ENCODE measurements at regions not wholly inside any gene's neighbourhood (a gene's known extent, or its start where the extent isn't known, plus 50 kb on each side); places are given as distances from the start of the nearest gene placed in this dataset.
"Not testable (repeated sequence)": the region's sequence is repeated elsewhere in the genome, so short reads cannot be mapped to it uniquely, and the experiment has no call there.

- no peak for TF ChIP-seq CTCF (IDR thresholded peaks at IDR 0.05; ENCODE audit: low read length, missing control alignments)
- H3K4me3 ChIP-seq (replicated peaks; ENCODE audit: low read depth, low read length) = no peak overlapping the region
- DNase-seq (ENCODE audit: low read depth) = no peak
Observed at GRCh38 chr1:78304341-78304740, 186.4 kb upstream of the PTGFR start.

DNA sequence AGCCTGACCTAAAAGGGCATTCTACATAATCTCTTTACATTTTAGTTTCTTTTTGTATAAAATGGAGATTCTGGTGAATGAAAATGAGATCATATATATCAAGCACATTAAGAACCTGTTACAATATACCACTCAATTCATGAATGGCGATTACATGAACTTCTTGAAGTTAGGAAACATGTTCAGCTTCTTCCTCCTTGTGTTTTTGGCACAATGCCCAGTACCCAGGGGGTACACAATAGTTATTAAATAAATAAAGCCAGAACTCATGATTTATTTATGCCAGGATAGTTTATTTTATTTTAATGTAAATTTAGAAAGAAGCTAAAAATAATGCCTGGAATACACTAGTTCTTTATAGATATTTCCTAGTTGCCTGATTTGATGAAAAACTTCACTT is 186.0 kb upstream of the PTGFR start:
- peak; percentile 21 for DNase-seq (ENCODE audit: low read depth)
- no peak overlapping the region for H3K4me3 ChIP-seq (replicated peaks; ENCODE audit: low read depth, low read length)
- TF ChIP-seq CTCF (IDR thresholded peaks at IDR 0.05; ENCODE audit: low read length, missing control alignments) = no peak

DNA sequence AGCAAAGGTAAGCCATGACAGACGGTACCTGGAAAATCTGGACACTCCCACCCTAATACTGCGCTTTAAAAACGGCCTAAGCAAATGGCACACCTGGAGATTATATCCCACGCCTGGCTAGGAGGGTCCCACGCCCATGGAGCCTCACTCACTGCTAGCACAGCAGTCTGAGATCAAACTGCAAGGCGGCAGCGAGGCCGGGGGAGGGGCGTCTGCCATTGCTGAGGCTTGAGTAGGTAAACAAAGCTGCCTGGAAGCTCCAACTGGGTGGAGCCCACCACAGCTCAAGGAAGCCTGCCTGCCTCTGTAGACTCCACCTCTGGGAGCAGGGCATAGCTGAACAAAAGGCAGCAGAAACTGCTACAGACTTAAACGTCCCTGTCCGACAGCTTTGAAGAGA is 180.5 kb upstream of the PTGFR start:
- not testable (repeated sequence) for H3K4me3 ChIP-seq (replicated peaks; ENCODE audit: low read depth, low read length); DNase-seq (ENCODE audit: low read depth)

DNA sequence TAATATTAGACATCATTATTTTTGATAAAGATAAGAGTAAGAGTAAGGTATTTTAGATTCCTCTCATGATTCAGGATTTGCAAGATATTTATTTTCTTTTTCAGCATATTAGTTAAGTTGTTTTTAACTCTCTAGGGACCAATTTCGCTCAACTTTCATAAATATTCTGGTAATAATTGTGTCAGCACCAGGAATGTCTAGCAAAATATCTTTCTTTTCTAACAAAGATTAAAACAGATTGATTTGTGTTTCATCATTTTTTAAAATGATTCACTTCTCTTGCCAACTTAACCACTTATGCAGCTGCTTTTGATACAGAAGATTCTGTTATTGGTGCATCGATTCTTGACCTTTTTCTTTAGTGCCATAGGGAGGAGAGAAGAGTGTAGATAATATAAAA is 172.8 kb upstream of the PTGFR start:
- TF ChIP-seq CTCF (IDR thresholded peaks at IDR 0.05; ENCODE audit: low read length, missing control alignments) = no peak
- DNase-seq (ENCODE audit: low read depth) = no peak
- no peak overlapping the region for H3K4me3 ChIP-seq (replicated peaks; ENCODE audit: low read depth, low read length)

- no peak overlapping the region for H3K4me3 ChIP-seq (replicated peaks; ENCODE audit: low read depth, low read length)
- DNase-seq (ENCODE audit: low read depth) = no peak
- TF ChIP-seq CTCF (IDR thresholded peaks at IDR 0.05; ENCODE audit: low read length, missing control alignments) = no peak
Observed at GRCh38 chr1:78319603-78320002, 171.2 kb upstream of the PTGFR start.

DNA sequence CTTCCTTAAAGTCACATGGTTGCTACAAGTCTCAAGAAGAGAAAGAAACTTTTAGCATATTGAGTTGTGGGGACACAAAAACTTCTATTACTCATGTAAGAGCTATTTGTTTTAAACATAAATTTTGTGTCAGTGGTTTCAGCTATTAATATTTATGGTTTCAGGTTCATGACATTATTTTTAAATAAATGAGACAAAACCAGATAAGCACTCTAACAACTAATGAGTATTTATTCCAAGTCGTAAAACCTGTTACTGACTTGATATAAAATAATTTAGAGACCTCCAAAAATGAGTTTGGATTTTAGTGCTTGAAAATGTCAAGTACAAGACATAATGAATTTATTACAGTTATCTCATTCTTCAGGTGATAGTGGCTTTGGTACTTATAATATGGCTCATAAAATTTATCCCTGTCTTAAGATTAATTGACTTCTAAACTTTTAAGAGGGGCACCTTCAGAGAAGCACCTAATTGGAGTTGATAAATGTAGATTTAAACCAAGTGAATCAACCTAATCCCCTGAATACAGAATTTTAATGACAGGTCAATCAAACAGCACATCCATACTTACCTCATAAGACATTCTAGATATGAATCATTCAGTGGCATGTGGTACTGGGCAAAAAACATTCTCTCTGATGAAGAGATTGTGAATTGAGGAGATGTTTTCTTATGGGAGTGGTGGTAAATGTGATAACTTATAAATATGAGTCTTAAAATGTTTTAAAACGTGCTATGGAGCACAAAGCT is 167.7 kb upstream of the PTGFR start:
- DNase-seq (ENCODE audit: low read depth) = no peak
- no peak for TF ChIP-seq CTCF (IDR thresholded peaks at IDR 0.05; ENCODE audit: low read length, missing control alignments)
- H3K4me3 ChIP-seq (replicated peaks; ENCODE audit: low read depth, low read length) = no peak overlapping the region

DNA sequence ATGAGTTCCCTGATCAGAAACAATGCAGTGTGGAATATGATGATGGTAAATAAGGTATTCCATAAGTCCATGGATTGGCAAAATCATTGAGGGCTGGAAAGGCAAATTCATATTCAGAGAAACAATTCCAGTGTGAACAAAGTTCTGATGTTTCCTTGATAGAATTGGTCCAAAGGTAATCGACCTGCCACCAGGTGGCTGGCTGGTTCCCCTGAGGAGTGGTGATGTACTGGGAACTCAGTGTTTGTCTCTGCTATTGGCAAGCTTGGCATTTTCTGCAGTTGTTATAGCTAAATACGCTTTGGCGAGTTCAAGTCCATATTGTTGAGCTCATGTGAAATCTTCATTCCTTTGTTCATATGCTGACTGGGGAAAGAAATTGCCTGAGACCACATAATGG is 165.5 kb upstream of the PTGFR start:
- H3K4me3 ChIP-seq (replicated peaks; ENCODE audit: low read depth, low read length) = no peak overlapping the region
- no peak for TF ChIP-seq CTCF (IDR thresholded peaks at IDR 0.05; ENCODE audit: low read length, missing control alignments)

More for the DNA sequence above, 165.5 kb upstream of the PTGFR start:
- DNase-seq (ENCODE audit: low read depth) = no peak
